ENCODE measurements at regions not wholly inside any gene's neighbourhood (a gene's known extent, or its start where the extent isn't known, plus 50 kb on each side); places are given as distances from the start of the nearest gene placed in this dataset.

DNA sequence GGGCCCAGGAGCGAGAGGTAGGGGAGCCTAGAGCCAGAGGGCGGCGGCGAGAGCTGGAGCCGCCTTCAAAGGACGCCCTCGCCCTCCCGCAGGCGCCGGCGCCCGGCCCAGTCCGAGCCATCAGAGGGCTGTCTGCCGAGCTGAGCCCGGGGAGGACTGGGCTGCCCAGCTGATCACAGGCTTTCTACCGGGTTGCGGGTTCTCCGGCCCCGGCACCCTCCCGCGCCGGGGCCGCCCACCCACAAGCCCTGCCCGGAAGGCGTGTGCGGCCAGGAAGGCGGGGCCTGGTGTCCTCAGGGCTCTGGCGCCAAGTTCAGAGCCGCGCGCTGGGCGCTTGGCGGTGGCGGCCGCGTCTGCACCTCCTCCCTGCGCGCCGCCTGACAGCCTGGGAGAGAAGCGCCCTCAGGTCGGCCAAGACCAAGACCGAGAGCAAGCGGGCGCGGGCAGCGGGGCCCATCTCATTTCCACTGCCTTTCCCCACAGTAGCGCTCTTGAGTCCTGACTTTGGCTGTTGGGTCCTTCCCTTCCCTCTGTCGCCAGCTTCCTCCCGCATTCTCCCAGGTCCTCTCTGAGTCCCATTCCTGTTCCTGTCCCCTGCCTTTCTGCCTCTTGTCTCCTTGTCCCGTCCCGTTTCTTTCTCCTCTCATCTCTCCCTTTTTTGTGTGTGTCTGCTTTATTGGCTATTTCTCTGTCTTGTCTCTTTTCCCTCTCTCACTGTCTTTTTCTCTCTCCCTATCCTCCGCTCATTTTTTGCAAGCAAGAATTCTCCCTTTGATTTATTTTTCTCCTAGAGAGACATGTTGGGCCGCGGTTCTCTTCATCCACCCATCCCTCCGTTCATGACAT is 60.6 kb upstream of the MSMB start (continued):
- TF ChIP-seq, protein P1, sequence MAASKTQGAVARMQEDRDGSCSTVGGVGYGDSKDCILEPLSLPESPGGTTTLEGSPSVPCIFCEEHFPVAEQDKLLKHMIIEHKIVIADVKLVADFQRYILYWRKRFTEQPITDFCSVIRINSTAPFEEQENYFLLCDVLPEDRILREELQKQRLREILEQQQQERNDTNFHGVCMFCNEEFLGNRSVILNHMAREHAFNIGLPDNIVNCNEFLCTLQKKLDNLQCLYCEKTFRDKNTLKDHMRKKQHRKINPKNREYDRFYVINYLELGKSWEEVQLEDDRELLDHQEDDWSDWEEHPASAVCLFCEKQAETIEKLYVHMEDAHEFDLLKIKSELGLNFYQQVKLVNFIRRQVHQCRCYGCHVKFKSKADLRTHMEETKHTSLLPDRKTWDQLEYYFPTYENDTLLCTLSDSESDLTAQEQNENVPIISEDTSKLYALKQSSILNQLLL (CRISPR knock-in tag; IDR thresholded peaks at IDR 0.05; ENCODE audit: borderline replicate concordance): no peak
- TF ChIP-seq ZNF444 (CRISPR knock-in tag; IDR thresholded peaks at IDR 0.05) (no peak), NR3C1 (CRISPR knock-in tag; IDR thresholded peaks at IDR 0.05) (no peak), SP1 (CRISPR knock-in tag; IDR thresholded peaks at IDR 0.05) (no peak), JUN (IDR thresholded peaks at IDR 0.05; ENCODE audit: borderline replicate concordance, low read depth, low read length) (no peak), JUN (CRISPR knock-in tag; IDR thresholded peaks at IDR 0.05; ENCODE audit: borderline replicate concordance) (no peak), YY1 (IDR thresholded peaks at IDR 0.05; ENCODE audit: borderline replicate concordance in 1 of 3, control insufficient read depth in 1 of 3, extremely low read depth in 1 of 3, insufficient read depth in 3 of 3, insufficient read length in 1 of 3, insufficient replicate concordance in 2 of 3, low read depth in 1 of 3, low read length in 2 of 3) (peak in 1 of 3 experiments; percentile 20), RBM15 (IDR thresholded peaks at IDR 0.05; ENCODE audit: insufficient read depth, low read length) (no peak), ZNF384 (IDR thresholded peaks at IDR 0.05; ENCODE audit: low read depth, low read length) (no peak), MECOM (CRISPR knock-in tag; IDR thresholded peaks at IDR 0.05) (no peak), ZNF584 (CRISPR knock-in tag; IDR thresholded peaks at IDR 0.05; ENCODE audit: low read depth) (no peak), TRIM24 (IDR thresholded peaks at IDR 0.05) (peak; percentile 20 to 59; a peak in 2 of 4 replicates), EHMT2 (IDR thresholded peaks at IDR 0.05) (peak; percentile 63; the same call in 1 of the 2 replicates), TAF1 (IDR thresholded peaks at IDR 0.05; ENCODE audit: control insufficient read depth, extremely low read depth, insufficient read depth, low read length, severe bottlenecking) (no peak), RFX7 (CRISPR knock-in tag; IDR thresholded peaks at IDR 0.05) (no peak), ZNF830 (CRISPR knock-in tag; IDR thresholded peaks at IDR 0.05) (no peak), PML (IDR thresholded peaks at IDR 0.05; ENCODE audit: low read length) (no peak), POLR2G (IDR thresholded peaks at IDR 0.05; ENCODE audit: low read depth, low read length) (peak; percentile 83), SMAD3 (CRISPR knock-in tag; conservative IDR thresholded peaks at IDR 0.05) (no peak), EWSR1 (IDR thresholded peaks at IDR 0.05; ENCODE audit: borderline replicate concordance, low read depth, partially characterized antibody) (no peak)
- TF ChIP-seq, protein P2, sequence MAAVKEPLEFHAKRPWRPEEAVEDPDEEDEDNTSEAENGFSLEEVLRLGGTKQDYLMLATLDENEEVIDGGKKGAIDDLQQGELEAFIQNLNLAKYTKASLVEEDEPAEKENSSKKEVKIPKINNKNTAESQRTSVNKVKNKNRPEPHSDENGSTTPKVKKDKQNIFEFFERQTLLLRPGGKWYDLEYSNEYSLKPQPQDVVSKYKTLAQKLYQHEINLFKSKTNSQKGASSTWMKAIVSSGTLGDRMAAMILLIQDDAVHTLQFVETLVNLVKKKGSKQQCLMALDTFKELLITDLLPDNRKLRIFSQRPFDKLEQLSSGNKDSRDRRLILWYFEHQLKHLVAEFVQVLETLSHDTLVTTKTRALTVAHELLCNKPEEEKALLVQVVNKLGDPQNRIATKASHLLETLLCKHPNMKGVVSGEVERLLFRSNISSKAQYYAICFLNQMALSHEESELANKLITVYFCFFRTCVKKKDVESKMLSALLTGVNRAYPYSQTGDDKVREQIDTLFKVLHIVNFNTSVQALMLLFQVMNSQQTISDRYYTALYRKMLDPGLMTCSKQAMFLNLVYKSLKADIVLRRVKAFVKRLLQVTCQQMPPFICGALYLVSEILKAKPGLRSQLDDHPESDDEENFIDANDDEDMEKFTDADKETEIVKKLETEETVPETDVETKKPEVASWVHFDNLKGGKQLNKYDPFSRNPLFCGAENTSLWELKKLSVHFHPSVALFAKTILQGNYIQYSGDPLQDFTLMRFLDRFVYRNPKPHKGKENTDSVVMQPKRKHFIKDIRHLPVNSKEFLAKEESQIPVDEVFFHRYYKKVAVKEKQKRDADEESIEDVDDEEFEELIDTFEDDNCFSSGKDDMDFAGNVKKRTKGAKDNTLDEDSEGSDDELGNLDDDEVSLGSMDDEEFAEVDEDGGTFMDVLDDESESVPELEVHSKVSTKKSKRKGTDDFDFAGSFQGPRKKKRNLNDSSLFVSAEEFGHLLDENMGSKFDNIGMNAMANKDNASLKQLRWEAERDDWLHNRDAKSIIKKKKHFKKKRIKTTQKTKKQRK (IDR thresholded peaks at IDR 0.05; ENCODE audit: borderline replicate concordance, low read depth, low read length): no peak
- TF ChIP-seq, protein P3, sequence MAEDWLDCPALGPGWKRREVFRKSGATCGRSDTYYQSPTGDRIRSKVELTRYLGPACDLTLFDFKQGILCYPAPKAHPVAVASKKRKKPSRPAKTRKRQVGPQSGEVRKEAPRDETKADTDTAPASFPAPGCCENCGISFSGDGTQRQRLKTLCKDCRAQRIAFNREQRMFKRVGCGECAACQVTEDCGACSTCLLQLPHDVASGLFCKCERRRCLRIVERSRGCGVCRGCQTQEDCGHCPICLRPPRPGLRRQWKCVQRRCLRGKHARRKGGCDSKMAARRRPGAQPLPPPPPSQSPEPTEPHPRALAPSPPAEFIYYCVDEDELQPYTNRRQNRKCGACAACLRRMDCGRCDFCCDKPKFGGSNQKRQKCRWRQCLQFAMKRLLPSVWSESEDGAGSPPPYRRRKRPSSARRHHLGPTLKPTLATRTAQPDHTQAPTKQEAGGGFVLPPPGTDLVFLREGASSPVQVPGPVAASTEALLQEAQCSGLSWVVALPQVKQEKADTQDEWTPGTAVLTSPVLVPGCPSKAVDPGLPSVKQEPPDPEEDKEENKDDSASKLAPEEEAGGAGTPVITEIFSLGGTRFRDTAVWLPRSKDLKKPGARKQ (CRISPR knock-in tag; IDR thresholded peaks at IDR 0.05): no peak

Measured in K562 (cell line).